ENCODE measurements at regions not wholly inside any gene's neighbourhood (a gene's known extent, or its start where the extent isn't known, plus 50 kb on each side); places are given as distances from the start of the nearest gene placed in this dataset.
"Not testable (repeated sequence)": the region's sequence is repeated elsewhere in the genome, so short reads cannot be mapped to it uniquely, and the experiment has no call there.

DNA sequence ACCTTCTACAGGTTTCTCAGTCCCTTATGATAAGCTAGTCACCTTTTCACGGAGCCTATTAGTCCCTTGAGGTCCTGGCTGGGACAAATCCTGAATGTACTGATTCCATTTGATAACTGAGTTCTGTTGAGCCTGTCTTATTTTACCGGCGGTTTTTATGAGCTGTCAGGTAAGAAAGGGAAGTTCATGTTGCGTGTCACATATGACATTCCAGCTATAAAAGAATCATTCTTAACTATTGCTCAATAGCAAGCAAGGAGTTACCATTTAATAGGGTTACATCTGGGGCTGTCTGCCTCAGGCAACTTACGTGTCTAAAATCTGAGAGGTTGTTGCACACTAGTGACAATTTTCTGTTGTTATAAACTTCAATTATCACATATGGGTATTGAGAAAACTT, 394.6 kb downstream of the TECRL start:
- DNase-seq (ENCODE audit: low read depth): no peak

DNA sequence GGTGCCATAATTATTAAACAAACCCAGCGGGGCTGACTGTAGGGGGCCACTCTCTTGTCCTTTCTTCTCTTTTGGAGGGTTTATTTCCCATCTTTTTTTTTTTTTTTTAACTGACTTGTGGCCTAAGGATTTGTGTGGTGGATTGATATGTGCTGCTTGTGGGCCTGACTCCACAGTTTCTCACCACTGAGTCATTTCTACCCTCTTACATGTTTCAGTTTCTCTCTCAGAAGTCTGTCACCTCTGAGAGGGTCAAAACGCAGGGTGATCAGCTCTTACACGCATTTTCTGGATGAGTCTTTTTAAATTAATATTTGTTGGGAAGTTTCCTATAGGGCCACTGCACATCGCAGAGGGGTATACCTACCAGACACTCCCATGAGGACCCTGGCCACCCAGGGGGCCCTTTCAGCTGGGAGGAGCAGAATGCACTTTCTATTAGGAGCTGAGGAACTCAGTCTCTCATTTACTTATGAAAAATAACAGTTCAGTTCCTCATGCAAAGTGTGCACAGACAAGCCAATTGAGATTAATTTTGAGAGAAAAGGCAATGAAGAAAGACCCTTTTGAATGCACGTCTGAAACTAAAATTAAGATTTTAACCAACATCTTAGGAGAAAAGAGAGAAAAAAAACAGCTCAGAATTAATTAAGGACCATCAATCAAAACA, 407.9 kb downstream of the TECRL start:
- DNase-seq (ENCODE audit: low read depth): no peak

DNA sequence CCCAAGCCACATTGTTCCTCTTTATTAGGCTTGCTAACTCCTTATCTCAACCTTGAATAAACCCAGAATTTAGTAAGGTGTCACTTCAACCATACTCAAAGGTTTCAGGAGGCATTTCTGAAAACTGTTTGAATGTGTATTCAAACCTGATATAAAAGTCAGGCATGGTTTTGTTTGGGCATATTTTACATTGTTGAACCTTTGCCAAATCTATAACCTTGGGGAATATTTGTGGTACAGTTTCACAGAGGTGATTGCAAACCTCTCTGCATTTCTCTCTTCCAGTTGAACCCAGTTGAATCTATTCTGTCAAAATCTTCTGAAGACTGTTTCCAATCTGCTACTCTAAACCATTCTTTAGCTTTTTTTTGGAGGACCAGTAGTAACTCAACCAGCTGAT, 409.0 kb downstream of the TECRL start:
- no peak for DNase-seq (ENCODE audit: low read depth)

DNA sequence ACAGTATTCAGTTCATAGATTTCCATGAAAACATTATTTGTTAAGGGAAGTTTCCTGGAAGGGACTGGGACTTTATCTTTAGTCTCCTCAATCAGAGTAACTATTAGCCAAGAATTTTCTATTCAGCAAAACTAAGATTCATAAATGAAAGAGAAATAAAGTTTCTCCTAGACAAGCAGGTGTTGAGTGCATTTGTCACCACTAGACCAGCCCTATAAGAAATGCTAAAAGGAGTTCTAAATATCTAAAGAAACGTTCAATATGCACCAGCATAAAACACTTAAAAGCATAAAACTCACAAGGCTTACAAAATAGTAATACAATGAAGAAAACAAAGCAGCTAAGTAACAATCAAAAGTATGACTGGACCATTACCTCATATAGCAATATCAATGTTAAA, 423.0 kb downstream of the TECRL start:
- no peak for DNase-seq (ENCODE audit: low read depth)

DNA sequence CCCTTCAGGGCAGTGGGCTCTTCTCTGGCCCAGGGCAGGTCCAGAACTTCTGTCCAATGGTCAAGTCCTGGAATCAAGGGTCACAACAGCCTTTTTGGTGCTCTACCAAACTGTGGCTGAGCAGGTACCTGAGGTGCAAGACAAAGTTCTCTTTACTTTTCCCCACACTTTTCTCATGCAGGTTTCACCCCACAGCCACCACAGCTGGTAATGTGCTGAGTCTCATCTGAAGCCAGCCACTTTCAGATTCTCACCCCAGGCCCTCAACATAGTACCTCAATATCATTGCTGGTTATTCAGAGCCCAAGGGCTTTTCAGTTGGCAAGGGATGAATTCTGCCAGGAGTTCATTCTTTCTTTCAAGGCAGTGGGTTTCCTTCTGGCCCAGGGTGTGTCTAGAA, 426.0 kb downstream of the TECRL start:
- DNase-seq (ENCODE audit: low read depth): no peak

- no peak for DNase-seq (ENCODE audit: low read depth)
These were observed 443.4 kb downstream of the TECRL start for GRCh38 chr4:63965875-63966274.

DNA sequence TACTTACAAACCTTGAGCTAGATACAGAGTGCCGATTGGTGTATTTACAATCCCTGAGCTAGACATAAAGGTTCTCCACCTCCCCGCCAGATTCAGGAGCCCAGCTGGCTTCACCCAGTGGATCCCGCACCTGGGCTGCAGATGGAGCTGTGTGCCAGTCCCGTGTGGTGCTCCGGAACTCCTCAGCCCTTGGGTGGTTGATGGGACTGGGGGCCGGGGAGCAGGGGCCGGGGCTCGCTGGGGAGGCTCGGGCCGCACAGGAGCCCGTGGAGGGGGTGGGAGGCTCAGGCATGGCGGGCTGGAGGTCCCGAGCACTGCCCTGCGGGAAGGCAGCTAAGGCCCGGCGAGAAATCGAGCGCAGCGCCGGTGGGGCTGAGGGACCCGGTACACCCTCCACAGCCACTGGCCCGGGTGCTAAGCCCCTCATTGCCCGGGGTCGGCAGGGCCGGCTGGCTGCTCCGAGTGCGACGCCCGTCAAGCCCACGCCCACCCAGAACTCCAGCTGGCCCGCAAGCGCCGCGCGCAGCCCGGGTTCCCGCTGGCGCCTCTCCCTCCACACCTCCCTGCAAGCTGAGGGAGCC, 466.5 kb downstream of the TECRL start:
- DNase-seq (ENCODE audit: low read depth): not testable (repeated sequence)

GRCh38 chr4:63937961-63938360, 471.3 kb downstream of the TECRL start:
- DNase-seq (ENCODE audit: low read depth): no peak

DNA sequence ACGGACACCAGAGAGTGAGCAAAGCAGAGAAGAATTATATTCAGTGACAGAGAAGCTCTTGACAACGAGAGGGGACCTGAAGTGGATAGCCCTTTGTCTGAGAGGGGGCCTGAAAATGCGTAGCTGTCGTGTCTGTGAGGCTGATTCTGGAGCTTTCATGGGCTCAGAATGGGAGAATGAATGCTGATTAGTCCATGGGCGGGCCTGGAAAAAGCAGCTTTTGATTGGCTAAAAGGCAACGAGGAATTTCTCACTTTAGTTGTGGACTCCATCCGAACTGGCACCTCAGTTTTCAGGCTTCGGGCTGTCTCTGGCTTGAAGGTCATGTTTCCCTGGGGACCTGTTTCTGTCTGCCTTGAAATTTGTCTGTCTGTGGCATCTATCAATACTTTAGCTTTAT, 487.1 kb downstream of the TECRL start:
- no peak for DNase-seq (ENCODE audit: low read depth)

DNA sequence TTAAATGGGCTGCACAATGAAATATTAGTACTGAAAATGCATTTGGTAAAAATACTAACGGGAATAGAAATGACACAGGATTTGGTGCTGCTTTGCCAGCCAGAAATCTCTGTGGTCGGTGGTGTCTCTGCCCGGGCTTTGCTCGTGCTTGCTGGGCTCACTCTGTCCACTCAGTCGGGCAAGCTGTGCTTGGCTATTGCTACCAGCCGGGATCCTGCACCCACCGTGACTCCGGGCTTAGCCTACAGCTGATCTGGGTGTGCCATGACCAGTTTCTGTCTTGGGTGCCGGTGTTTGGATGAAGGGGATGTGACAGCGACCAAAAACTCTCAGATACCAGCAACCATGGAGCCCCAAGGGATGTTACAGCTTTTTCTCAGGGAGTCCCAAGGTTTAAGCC, 487.7 kb downstream of the TECRL start:
- DNase-seq (ENCODE audit: low read depth): no peak

GRCh38 chr4:63919636-63920365, 489.4 kb downstream of the TECRL start:
- DNase-seq (ENCODE audit: low read depth): no peak

DNA sequence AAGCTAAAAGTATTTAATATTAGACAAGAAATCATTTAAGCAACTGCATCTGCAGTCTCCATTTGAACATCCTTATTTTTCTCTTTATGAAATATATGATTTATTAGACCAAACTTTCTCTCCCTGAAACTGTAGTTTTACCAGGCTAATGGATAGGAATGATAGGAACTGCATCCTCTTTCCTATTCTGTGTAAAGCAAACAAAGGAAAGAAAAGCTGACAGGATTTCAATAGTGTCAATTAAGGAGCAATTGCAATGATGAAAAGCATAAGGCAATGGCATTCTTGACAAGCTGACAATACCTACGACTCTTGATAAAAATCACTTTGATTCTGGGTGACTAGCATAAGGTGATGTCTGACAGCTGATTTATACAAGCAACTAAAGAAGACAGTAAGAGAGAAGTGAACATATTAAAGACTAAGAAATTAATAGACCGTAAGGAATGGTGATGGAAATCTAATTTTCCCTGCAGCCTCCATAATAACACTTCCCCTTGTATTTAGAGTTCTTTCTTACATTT, 502.5 kb downstream of the TECRL start:
- no peak for DNase-seq (ENCODE audit: low read depth)

GRCh38 chr4:63904201-63904600, 505.0 kb downstream of the TECRL start:
- peak; percentile 19 for DNase-seq (ENCODE audit: low read depth)

DNA sequence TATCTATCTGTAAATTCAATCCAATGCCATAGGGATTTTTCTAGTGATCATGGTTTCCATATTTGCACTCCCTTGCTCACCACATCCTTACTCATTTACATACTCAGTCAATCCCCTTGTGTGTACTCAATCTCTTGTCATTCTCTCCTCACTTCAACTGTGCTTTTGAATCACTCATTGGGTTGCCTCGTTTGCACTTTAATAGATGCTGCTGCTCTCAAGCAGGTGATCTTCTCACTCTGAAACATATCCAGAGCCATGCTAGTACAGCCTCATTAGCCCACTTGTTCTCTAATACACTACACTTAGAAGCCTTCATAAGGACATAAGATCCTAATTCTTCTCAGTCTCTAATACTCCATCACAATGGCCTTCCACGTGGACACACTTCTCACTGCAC, 507.9 kb downstream of the TECRL start:
- no peak for DNase-seq (ENCODE audit: low read depth)

DNA sequence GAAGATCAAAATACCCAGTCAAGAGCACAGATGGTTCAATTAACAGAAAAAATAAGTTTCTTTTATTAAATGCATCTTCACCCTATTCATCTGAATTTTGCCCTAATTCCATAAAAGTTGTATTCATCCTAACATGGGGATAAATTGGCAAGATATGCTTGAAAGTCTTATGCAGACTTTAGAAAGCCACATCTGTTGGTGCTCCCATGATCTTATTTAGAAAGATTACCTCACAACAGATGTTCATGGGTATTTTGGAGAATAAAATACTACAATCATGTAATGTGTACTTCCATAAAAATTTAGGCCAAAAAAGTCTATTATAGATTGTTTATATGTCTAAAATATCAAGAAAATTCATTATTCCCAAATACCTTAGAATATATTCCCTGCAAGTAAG, 510.3 kb downstream of the TECRL start:
- peak; percentile 26 for DNase-seq (ENCODE audit: low read depth)

- peak; percentile 35 for DNase-seq (ENCODE audit: low read depth)
These were observed 515.1 kb downstream of the TECRL start for GRCh38 chr4:63894161-63894560.

GRCh38 chr4:63869370-63869769, 539.9 kb downstream of the TECRL start:
- DNase-seq (ENCODE audit: low read depth): no peak

DNA sequence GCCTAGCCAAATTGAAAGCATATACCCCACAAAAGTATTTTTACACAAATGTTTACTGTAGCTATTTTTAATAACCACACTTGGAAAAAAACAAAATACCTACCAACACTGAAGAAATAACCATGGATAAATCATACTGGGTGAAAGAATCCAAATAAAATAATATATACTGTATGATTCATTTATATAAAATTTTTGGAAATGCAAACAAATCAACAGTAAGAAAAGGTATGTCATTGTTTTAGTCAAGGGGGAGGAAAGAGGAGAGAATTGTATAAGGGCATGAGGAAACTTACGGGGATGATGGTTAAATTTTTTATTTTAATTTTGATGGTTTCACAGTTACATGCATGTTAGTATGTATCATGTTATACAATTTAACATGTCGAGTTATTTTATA, 557.8 kb downstream of the TECRL start:
- DNase-seq (ENCODE audit: low read depth): no peak

DNA sequence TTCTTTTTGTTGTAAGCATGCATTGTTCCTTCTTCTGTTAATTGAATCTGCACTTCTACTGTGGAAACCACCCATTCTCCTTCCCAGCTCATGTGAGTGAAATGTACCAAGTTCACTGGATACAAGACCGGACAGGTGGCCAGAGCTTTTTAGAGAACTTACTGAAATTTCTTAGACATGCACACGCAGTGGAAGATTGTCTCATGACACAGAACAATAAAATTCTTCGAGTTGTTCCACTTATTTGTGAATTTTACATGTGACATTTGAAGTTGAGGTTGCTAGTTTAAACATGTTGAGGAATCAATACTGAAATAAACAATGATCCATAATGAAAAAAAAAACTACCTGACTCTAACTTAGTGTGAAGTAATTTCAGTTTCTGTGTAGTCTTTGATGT, 568.0 kb downstream of the TECRL start:
- no peak for DNase-seq (ENCODE audit: low read depth)

GRCh38 chr4:63831590-63832155, 577.6 kb downstream of the TECRL start:
- no peak for DNase-seq (ENCODE audit: low read depth)

- no peak for DNase-seq (ENCODE audit: low read depth)
These were observed 591.9 kb downstream of the TECRL start for GRCh38 chr4:63817196-63817865.
